ENCODE measurements at regions not wholly inside any gene's neighbourhood (a gene's known extent, or its start where the extent isn't known, plus 50 kb on each side); places are given as distances from the start of the nearest gene placed in this dataset.

DNA sequence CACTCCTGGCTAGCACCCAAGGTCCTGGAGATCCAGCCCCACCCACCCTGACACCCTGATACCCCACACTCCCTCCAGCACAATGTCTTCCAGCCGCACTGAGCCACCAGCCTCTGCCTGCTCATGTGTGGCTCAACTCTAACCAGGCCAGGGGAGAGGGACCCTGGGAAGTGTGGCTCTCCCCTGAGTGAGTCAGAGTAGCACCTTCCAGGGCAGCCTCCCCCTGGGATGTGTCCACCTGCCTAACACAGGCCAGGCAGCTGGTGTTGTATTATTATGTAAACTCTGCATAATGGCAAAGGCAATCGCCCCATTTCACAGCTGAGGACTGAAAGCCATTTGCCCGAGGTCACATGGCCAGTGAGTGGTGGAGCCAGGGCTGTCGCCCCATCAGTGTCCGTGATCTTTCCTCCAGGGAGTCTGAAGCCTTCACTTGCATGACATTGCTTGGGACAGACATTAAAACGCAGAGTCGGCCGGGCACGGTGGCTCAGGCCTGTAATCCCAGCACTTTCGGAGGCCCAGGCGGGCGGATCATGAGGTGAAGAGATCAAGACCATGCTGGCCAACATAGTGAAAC, 84.2 kb upstream of the FOXF1 start:
- no TSS peak for BruUV-seq (replicated peaks)
- H3K9ac ChIP-seq (ENCODE audit: control insufficient read depth, insufficient read depth, low read length): no peak overlapping the region
- no peaks in the 10 kb centered on the region for H3K4me1 ChIP-seq (ENCODE audit: control insufficient read depth, insufficient read depth, low read length)
- in situ Hi-C loops (cut with MboI): no loop called here
- ChIA-PET RAD21 (ENCODE audit: unreplicated experiment) (no interaction called here), SMC1A (ENCODE audit: uncharacterized antibody, unreplicated experiment) (no interaction called here), POLR2A (no interaction called here), CTCF (no interaction called here)
- no peak overlapping the region for H3K4me2 ChIP-seq (ENCODE audit: control insufficient read depth, insufficient read depth)
- H3K27ac ChIP-seq (ENCODE audit: control insufficient read depth, insufficient read depth): no peak overlapping the region
- WGBS (ENCODE audit: insufficient coverage, insufficient replicate concordance, low lambda C conversion rate, missing lambda C conversion rate): 38% methylated on average over 12 of the region's 12 CpGs
- H2AFZ ChIP-seq (ENCODE audit: control insufficient read depth, low read depth, low read length): no peak overlapping the region
- no peaks in the 10 kb centered on the region for H3K36me3 ChIP-seq (ENCODE audit: control insufficient read depth in 2 of 2, insufficient read depth in 2 of 2, low read length in 1 of 2)
- no peaks in the 10 kb centered on the region; a peak in 1 of 4 replicates for H3K27me3 ChIP-seq (replicated peaks in 1 of 2; ENCODE audit: control insufficient read depth in 2 of 2, insufficient read depth in 2 of 2, low read length in 1 of 2)
- no peak for DNase-seq (ENCODE audit: low read depth, low spot score)
- no peaks in the 10 kb centered on the region for H4K20me1 ChIP-seq (ENCODE audit: control insufficient read depth, insufficient read depth)
- no peaks in the 10 kb centered on the region; the same call in 2 of the 3 replicates for H3K9me3 ChIP-seq (replicated peaks; ENCODE audit: control insufficient read depth, insufficient read depth, low read length)
- TF ChIP-seq SIX5 (IDR thresholded peaks at IDR 0.05; ENCODE audit: low read depth, low read length, severe bottlenecking) (no peak), RBBP5 (conservative IDR thresholded peaks at IDR 0.05) (no peak), NFYA (IDR thresholded peaks at IDR 0.05; ENCODE audit: borderline replicate concordance, low read depth, low read length) (no peak), MTA2 (IDR thresholded peaks at IDR 0.05; ENCODE audit: low read depth) (no peak), NBN (IDR thresholded peaks at IDR 0.05) (no peak)
- TF ChIP-seq, protein P1, sequence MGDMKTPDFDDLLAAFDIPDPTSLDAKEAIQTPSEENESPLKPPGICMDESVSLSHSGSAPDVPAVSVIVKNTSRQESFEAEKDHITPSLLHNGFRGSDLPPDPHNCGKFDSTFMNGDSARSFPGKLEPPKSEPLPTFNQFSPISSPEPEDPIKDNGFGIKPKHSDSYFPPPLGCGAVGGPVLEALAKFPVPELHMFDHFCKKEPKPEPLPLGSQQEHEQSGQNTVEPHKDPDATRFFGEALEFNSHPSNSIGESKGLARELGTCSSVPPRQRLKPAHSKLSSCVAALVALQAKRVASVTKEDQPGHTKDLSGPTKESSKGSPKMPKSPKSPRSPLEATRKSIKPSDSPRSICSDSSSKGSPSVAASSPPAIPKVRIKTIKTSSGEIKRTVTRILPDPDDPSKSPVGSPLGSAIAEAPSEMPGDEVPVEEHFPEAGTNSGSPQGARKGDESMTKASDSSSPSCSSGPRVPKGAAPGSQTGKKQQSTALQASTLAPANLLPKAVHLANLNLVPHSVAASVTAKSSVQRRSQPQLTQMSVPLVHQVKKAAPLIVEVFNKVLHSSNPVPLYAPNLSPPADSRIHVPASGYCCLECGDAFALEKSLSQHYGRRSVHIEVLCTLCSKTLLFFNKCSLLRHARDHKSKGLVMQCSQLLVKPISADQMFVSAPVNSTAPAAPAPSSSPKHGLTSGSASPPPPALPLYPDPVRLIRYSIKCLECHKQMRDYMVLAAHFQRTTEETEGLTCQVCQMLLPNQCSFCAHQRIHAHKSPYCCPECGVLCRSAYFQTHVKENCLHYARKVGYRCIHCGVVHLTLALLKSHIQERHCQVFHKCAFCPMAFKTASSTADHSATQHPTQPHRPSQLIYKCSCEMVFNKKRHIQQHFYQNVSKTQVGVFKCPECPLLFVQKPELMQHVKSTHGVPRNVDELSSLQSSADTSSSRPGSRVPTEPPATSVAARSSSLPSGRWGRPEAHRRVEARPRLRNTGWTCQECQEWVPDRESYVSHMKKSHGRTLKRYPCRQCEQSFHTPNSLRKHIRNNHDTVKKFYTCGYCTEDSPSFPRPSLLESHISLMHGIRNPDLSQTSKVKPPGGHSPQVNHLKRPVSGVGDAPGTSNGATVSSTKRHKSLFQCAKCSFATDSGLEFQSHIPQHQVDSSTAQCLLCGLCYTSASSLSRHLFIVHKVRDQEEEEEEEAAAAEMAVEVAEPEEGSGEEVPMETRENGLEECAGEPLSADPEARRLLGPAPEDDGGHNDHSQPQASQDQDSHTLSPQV (IDR thresholded peaks at IDR 0.05): no peak
- TF ChIP-seq, protein P2, sequence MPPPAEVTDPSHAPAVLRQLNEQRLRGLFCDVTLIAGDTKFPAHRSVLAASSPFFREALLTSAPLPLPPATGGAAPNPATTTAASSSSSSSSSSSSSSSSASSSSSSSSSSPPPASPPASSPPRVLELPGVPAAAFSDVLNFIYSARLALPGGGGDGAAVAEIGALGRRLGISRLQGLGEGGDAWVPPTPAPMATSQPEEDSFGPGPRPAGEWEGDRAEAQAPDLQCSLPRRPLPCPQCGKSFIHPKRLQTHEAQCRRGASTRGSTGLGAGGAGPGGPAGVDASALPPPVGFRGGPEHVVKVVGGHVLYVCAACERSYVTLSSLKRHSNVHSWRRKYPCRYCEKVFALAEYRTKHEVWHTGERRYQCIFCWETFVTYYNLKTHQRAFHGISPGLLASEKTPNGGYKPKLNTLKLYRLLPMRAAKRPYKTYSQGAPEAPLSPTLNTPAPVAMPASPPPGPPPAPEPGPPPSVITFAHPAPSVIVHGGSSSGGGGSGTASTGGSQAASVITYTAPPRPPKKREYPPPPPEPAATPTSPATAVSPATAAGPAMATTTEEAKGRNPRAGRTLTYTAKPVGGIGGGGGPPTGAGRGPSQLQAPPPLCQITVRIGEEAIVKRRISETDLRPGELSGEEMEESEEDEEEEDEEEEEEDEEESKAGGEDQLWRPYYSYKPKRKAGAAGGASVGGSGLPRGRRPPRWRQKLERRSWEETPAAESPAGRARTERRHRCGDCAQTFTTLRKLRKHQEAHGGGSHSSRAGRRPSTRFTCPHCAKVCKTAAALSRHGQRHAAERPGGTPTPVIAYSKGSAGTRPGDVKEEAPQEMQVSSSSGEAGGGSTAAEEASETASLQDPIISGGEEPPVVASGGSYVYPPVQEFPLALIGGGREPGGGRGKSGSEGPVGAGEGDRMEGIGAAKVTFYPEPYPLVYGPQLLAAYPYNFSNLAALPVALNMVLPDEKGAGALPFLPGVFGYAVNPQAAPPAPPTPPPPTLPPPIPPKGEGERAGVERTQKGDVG (CRISPR knock-in tag; IDR thresholded peaks at IDR 0.05): no peak
- TF ChIP-seq, protein P3, sequence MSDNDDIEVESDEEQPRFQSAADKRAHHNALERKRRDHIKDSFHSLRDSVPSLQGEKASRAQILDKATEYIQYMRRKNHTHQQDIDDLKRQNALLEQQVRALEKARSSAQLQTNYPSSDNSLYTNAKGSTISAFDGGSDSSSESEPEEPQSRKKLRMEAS (IDR thresholded peaks at IDR 0.05; ENCODE audit: low read depth, low read length): no peak
- TF ChIP-seq, protein P4, sequence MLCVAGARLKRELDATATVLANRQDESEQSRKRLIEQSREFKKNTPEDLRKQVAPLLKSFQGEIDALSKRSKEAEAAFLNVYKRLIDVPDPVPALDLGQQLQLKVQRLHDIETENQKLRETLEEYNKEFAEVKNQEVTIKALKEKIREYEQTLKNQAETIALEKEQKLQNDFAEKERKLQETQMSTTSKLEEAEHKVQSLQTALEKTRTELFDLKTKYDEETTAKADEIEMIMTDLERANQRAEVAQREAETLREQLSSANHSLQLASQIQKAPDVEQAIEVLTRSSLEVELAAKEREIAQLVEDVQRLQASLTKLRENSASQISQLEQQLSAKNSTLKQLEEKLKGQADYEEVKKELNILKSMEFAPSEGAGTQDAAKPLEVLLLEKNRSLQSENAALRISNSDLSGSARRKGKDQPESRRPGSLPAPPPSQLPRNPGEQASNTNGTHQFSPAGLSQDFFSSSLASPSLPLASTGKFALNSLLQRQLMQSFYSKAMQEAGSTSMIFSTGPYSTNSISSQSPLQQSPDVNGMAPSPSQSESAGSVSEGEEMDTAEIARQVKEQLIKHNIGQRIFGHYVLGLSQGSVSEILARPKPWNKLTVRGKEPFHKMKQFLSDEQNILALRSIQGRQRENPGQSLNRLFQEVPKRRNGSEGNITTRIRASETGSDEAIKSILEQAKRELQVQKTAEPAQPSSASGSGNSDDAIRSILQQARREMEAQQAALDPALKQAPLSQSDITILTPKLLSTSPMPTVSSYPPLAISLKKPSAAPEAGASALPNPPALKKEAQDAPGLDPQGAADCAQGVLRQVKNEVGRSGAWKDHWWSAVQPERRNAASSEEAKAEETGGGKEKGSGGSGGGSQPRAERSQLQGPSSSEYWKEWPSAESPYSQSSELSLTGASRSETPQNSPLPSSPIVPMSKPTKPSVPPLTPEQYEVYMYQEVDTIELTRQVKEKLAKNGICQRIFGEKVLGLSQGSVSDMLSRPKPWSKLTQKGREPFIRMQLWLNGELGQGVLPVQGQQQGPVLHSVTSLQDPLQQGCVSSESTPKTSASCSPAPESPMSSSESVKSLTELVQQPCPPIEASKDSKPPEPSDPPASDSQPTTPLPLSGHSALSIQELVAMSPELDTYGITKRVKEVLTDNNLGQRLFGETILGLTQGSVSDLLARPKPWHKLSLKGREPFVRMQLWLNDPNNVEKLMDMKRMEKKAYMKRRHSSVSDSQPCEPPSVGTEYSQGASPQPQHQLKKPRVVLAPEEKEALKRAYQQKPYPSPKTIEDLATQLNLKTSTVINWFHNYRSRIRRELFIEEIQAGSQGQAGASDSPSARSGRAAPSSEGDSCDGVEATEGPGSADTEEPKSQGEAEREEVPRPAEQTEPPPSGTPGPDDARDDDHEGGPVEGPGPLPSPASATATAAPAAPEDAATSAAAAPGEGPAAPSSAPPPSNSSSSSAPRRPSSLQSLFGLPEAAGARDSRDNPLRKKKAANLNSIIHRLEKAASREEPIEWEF (IDR thresholded peaks at IDR 0.05; ENCODE audit: insufficient replicate concordance, low read depth, low read length): no peak
- FAIRE-seq: no peak
- H3K4me3 ChIP-seq: no peak overlapping the region
- no peaks in the 10 kb centered on the region for H3K79me2 ChIP-seq (ENCODE audit: control insufficient read depth, insufficient read depth, low read length)
- ATAC-seq: no peak
- intact Hi-C loops (cut with micrococcal nuclease; ENCODE audit: unreplicated experiment): no loop called here

Data from GM12878 (cell line).